ENCODE measurements at regions not wholly inside any gene's neighbourhood (a gene's known extent, or its start where the extent isn't known, plus 50 kb on each side); places are given as distances from the start of the nearest gene placed in this dataset.
A peak's percentile ranks its signal among the peaks of the same experiment; 100 is the strongest.

DNA sequence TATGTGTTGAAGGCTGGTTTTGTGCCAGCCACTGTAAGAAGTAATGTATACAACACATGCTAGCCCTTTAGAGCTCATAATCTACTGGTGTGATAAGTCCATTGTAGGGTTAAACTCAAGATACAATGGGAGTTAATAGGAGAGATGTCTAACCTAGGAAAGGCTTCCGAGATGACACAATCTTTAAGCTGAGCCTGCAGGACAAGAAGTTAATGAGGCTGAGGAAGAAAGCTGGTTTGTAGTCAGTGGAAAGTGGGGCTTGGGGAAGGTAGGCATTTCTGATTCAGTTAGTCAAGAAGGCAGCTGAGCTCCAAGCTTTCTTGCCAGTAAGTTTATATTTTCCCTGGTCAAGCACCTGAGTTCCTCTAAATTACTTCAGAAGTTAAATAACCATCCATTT is 83.0 kb upstream of the TGFBR2 start:
- intact Hi-C loops (cut with micrococcal nuclease) (no loop called here), dilution Hi-C loops (cut with HindIII; ENCODE audit: low sequenced_read_pairs, unreplicated experiment) (no loop called here), in situ Hi-C loops (cut with MboI; ENCODE audit: low sequenced_read_pairs) (no loop called here)
- Histone ChIP-seq H3K9me3 (ENCODE audit: control insufficient read depth, insufficient read depth, low read length) (no peaks in the 10 kb centered on the region), H3K27ac (ENCODE audit: insufficient read depth, low read length) (no peak overlapping the region), H2AK9ac (replicated peaks; ENCODE audit: low read depth, low read length, poor library complexity) (no peak overlapping the region), H4K91ac (ENCODE audit: insufficient read depth, low read depth, low read length) (peak overlapping the region; percentile 41; the same call in 1 of the 2 replicates), H3K27me3 (ENCODE audit: control insufficient read depth, insufficient read depth, low read length) (no peaks in the 10 kb centered on the region), H3K36me3 (ENCODE audit: control insufficient read depth, insufficient read depth, low read length) (no peaks in the 10 kb centered on the region), H3K18ac (ENCODE audit: low read depth, low read length) (no peak overlapping the region), H3K4ac (ENCODE audit: low read depth, low read length) (no peak overlapping the region), H2AFZ (replicated peaks; ENCODE audit: low read length, poor library complexity) (no peak overlapping the region), H3K4me1 (ENCODE audit: control insufficient read depth, insufficient read depth, low read length) (0 out of 2 replicates have a peak, but pooled peaks cover 1% of the 10 kb centered on the region), H4K20me1 (ENCODE audit: insufficient read depth, low read length) (no peaks in the 10 kb centered on the region), H3K79me1 (ENCODE audit: low read depth in 1 of 2, low read length in 2 of 2) (no peaks in the 10 kb centered on the region), H2BK15ac (ENCODE audit: low read depth, low read length) (no peak overlapping the region), H3K23ac (ENCODE audit: low read depth, low read length) (no peak overlapping the region), H3K56ac (ENCODE audit: extremely low read depth, insufficient read depth, low read length) (no peak overlapping the region), H3K4me3 (ENCODE audit: insufficient read depth, low read depth, low read length) (no peak overlapping the region), H4K5ac (ENCODE audit: low read depth, low read length) (no peak overlapping the region), H2BK5ac (ENCODE audit: low read depth, low read length, poor library complexity, severe bottlenecking) (no peak overlapping the region), H2AK5ac (ENCODE audit: low read depth, low read length) (no peak overlapping the region), H3K14ac (replicated peaks; ENCODE audit: low read depth, low read length) (no peak overlapping the region), H3K4me2 (ENCODE audit: low read depth, low read length) (no peak overlapping the region), H2BK20ac (ENCODE audit: low read depth, low read length) (no peak overlapping the region), H2BK120ac (ENCODE audit: low read depth, low read length) (0 out of 2 replicates have a peak overlapping the region, but pooled peaks have one; percentile 32), H3K9me1 (ENCODE audit: insufficient read depth, low read length) (0 out of 2 replicates have a peak, but pooled peaks cover 2% of the 10 kb centered on the region), H3K9ac (ENCODE audit: low read depth, low read length) (no peak overlapping the region), H4K8ac (ENCODE audit: low read depth in 2 of 2, low read length in 2 of 2) (no peak overlapping the region)
- DNase-seq (no peak), ATAC-seq (ENCODE audit: low read depth) (no peak)
- WGBS, 2 experiments (ENCODE audit: extremely low coverage in 2 of 2, insufficient read length in 1 of 2) = no CpG with 5 or more reads among the region's 1 CpG
- CTCF ChIA-PET = no interaction called here
- TF ChIP-seq BHLHE40 (IDR thresholded peaks at IDR 0.05; ENCODE audit: low read depth, low read length) (no peak), RFX5 (IDR thresholded peaks at IDR 0.05; ENCODE audit: low read depth, low read length) (no peak), MAFK (IDR thresholded peaks at IDR 0.05; ENCODE audit: low read depth, low read length) (no peak), FOS (IDR thresholded peaks at IDR 0.05; ENCODE audit: low read depth, low read length) (no peak), NFE2L2 (IDR thresholded peaks at IDR 0.05; ENCODE audit: low read depth, low read length) (no peak), RCOR1 (IDR thresholded peaks at IDR 0.05; ENCODE audit: insufficient replicate concordance, low read length) (no peak), RAD21 (IDR thresholded peaks at IDR 0.05; ENCODE audit: low read length) (no peak), SMC3 (IDR thresholded peaks at IDR 0.05; ENCODE audit: low read depth, low read length) (no peak), CEBPB (IDR thresholded peaks at IDR 0.05; ENCODE audit: low read depth, low read length) (no peak), MAZ (IDR thresholded peaks at IDR 0.05; ENCODE audit: borderline replicate concordance, low read depth, low read length) (no peak), POLR2A (IDR thresholded peaks at IDR 0.05; ENCODE audit: low read depth, low read length) (no peak), MXI1 (IDR thresholded peaks at IDR 0.05; ENCODE audit: borderline replicate concordance, low read depth, low read length) (no peak), ELK1 (IDR thresholded peaks at IDR 0.05; ENCODE audit: borderline replicate concordance, low read depth, low read length) (no peak)
- TF ChIP-seq, protein P1, sequence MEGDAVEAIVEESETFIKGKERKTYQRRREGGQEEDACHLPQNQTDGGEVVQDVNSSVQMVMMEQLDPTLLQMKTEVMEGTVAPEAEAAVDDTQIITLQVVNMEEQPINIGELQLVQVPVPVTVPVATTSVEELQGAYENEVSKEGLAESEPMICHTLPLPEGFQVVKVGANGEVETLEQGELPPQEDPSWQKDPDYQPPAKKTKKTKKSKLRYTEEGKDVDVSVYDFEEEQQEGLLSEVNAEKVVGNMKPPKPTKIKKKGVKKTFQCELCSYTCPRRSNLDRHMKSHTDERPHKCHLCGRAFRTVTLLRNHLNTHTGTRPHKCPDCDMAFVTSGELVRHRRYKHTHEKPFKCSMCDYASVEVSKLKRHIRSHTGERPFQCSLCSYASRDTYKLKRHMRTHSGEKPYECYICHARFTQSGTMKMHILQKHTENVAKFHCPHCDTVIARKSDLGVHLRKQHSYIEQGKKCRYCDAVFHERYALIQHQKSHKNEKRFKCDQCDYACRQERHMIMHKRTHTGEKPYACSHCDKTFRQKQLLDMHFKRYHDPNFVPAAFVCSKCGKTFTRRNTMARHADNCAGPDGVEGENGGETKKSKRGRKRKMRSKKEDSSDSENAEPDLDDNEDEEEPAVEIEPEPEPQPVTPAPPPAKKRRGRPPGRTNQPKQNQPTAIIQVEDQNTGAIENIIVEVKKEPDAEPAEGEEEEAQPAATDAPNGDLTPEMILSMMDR (conservative IDR thresholded peaks at IDR 0.05; ENCODE audit: low read depth, low read length) = no peak
- TF ChIP-seq, protein P2, sequence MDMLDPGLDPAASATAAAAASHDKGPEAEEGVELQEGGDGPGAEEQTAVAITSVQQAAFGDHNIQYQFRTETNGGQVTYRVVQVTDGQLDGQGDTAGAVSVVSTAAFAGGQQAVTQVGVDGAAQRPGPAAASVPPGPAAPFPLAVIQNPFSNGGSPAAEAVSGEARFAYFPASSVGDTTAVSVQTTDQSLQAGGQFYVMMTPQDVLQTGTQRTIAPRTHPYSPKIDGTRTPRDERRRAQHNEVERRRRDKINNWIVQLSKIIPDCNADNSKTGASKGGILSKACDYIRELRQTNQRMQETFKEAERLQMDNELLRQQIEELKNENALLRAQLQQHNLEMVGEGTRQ (IDR thresholded peaks at IDR 0.05; ENCODE audit: low read depth, low read length) = no peak
- POLR2A ChIA-PET (ENCODE audit: unreplicated experiment) = no interaction called here
- BruUV-seq (replicated peaks) = no TSS peak

Measured in IMR-90 (cell line).